ENCODE measurements at regions not wholly inside any gene's neighbourhood (a gene's known extent, or its start where the extent isn't known, plus 50 kb on each side); places are given as distances from the start of the nearest gene placed in this dataset.

- Histone ChIP-seq H3K9me3 (ENCODE audit: low read depth) (no peaks in the 10 kb centered on the region), H3K36me3 (ENCODE audit: low read depth) (no peaks in the 10 kb centered on the region), H3F3A (ENCODE audit: insufficient read depth) (no peaks in the 10 kb centered on the region), H4K20me1 (ENCODE audit: insufficient read depth) (no peaks in the 10 kb centered on the region), H3K79me2 (ENCODE audit: insufficient read depth) (no peaks in the 10 kb centered on the region), H3K4me2 (ENCODE audit: unreplicated experiment) (no peak overlapping the region), H3K4me3 (no peak overlapping the region), H3K4me1 (ENCODE audit: insufficient read depth) (no peaks in the 10 kb centered on the region), H3K9me2 (ENCODE audit: insufficient read depth) (no peaks in the 10 kb centered on the region), H2AFZ (no peak overlapping the region), H3K27ac (no peak overlapping the region), H3K27me3 (replicated peaks; ENCODE audit: insufficient read depth) (0 out of 2 replicates have a peak, but pooled peaks cover 7% of the 10 kb centered on the region), H3K9ac (no peak overlapping the region)
- WGBS, 2 experiments (ENCODE audit: low coverage in 1 of 2, low lambda C conversion rate in 2 of 2, missing lambda C conversion rate in 2 of 2), result 16% methylated on average over 8 of the region's 8 CpGs
- in situ Hi-C loops (cut with MboI), result no loop called here
- no peak for DNase-seq
- no peak for TF ChIP-seq EZH2phosphoT487 (IDR thresholded peaks at IDR 0.05; ENCODE audit: insufficient read depth, low read depth)
- no peak for TF ChIP-seq EZH2 (IDR thresholded peaks at IDR 0.05; ENCODE audit: insufficient read depth, poor library complexity, severe bottlenecking)
These were observed 76.2 kb upstream of the OLIG3 start for GRCh38 chr6:137570393-137570792.

- peak; percentile 15 for DNase-seq
- Histone ChIP-seq H4K20me1 (ENCODE audit: insufficient read depth) (no peaks in the 10 kb centered on the region), H3K9me2 (ENCODE audit: insufficient read depth) (no peaks in the 10 kb centered on the region), H3K4me2 (ENCODE audit: unreplicated experiment) (no peak overlapping the region), H3F3A (ENCODE audit: insufficient read depth) (no peaks in the 10 kb centered on the region), H3K4me3 (no peak overlapping the region), H2AFZ (no peak overlapping the region), H3K36me3 (ENCODE audit: low read depth) (no peaks in the 10 kb centered on the region), H3K27ac (no peak overlapping the region), H3K27me3 (replicated peaks; ENCODE audit: insufficient read depth) (peaks cover 12% of the 10 kb centered on the region; the same call in 1 of the 2 replicates), H3K4me1 (ENCODE audit: insufficient read depth) (no peaks in the 10 kb centered on the region), H3K9me3 (ENCODE audit: low read depth) (no peaks in the 10 kb centered on the region), H3K79me2 (ENCODE audit: insufficient read depth) (no peaks in the 10 kb centered on the region), H3K9ac (no peak overlapping the region)
- in situ Hi-C loops (cut with MboI), result no loop called here
- TF ChIP-seq EZH2phosphoT487 (IDR thresholded peaks at IDR 0.05; ENCODE audit: insufficient read depth, low read depth) (no peak), EZH2 (IDR thresholded peaks at IDR 0.05; ENCODE audit: insufficient read depth, poor library complexity, severe bottlenecking) (no peak)
These were observed 77.7 kb upstream of the OLIG3 start for GRCh38 chr6:137571854-137572253.

GRCh38 chr6:137573739-137574138 is 79.5 kb upstream of the OLIG3 start:
- H3F3A ChIP-seq (ENCODE audit: insufficient read depth), result no peaks in the 10 kb centered on the region
- no peaks in the 10 kb centered on the region for H3K4me1 ChIP-seq (ENCODE audit: insufficient read depth)
- no peaks in the 10 kb centered on the region for H3K9me3 ChIP-seq (ENCODE audit: low read depth)
- DNase-seq, result no peak
- no peaks in the 10 kb centered on the region for H3K79me2 ChIP-seq (ENCODE audit: insufficient read depth)
- in situ Hi-C loops (cut with MboI), result no loop called here
- no peak overlapping the region for H2AFZ ChIP-seq
- H3K27ac ChIP-seq, result no peak overlapping the region
- H3K4me2 ChIP-seq (ENCODE audit: unreplicated experiment), result no peak overlapping the region
- peaks cover 12% of the 10 kb centered on the region; the same call in 1 of the 2 replicates for H3K27me3 ChIP-seq (replicated peaks; ENCODE audit: insufficient read depth)
- no peak overlapping the region for H3K4me3 ChIP-seq
- H4K20me1 ChIP-seq (ENCODE audit: insufficient read depth), result no peaks in the 10 kb centered on the region
- WGBS, 2 experiments (ENCODE audit: low coverage in 1 of 2, low lambda C conversion rate in 2 of 2, missing lambda C conversion rate in 2 of 2), result 41 to 51% methylated on average over 4 of the region's 4 CpGs
- no peaks in the 10 kb centered on the region for H3K9me2 ChIP-seq (ENCODE audit: insufficient read depth)
- TF ChIP-seq EZH2phosphoT487 (IDR thresholded peaks at IDR 0.05; ENCODE audit: insufficient read depth, low read depth) (no peak), EZH2 (IDR thresholded peaks at IDR 0.05; ENCODE audit: insufficient read depth, poor library complexity, severe bottlenecking) (no peak)
- no peak overlapping the region for H3K9ac ChIP-seq
- H3K36me3 ChIP-seq (ENCODE audit: low read depth), result no peaks in the 10 kb centered on the region

GRCh38 chr6:137579612-137580011 is 85.4 kb upstream of the OLIG3 start:
- no peak for TF ChIP-seq EZH2phosphoT487 (IDR thresholded peaks at IDR 0.05; ENCODE audit: insufficient read depth, low read depth)
- no peak for TF ChIP-seq EZH2 (IDR thresholded peaks at IDR 0.05; ENCODE audit: insufficient read depth, poor library complexity, severe bottlenecking)
- Histone ChIP-seq H3K79me2 (ENCODE audit: insufficient read depth) (no peaks in the 10 kb centered on the region), H3K9me3 (ENCODE audit: low read depth) (no peaks in the 10 kb centered on the region), H3K4me2 (ENCODE audit: unreplicated experiment) (no peak overlapping the region), H2AFZ (no peak overlapping the region), H3K27ac (no peak overlapping the region), H3F3A (ENCODE audit: insufficient read depth) (no peaks in the 10 kb centered on the region), H3K4me1 (ENCODE audit: insufficient read depth) (no peaks in the 10 kb centered on the region), H3K36me3 (ENCODE audit: low read depth) (no peaks in the 10 kb centered on the region), H3K4me3 (no peak overlapping the region), H3K9ac (no peak overlapping the region), H3K9me2 (ENCODE audit: insufficient read depth) (no peaks in the 10 kb centered on the region), H3K27me3 (replicated peaks; ENCODE audit: insufficient read depth) (peaks cover 5% of the 10 kb centered on the region; the same call in 1 of the 2 replicates), H4K20me1 (ENCODE audit: insufficient read depth) (no peaks in the 10 kb centered on the region)
- DNase-seq, result no peak
- in situ Hi-C loops (cut with MboI), result no loop called here
- WGBS, 2 experiments (ENCODE audit: low coverage in 1 of 2, low lambda C conversion rate in 2 of 2, missing lambda C conversion rate in 2 of 2), result 51 to 53% methylated on average over 2 of the region's 2 CpGs

All from GM23248 (cell line).